Stimulated activated CD8-positive, alpha-beta memory T cell treated with anti-CD3 and anti-CD28 coated beads, Interleukin-4, amount 100 ng/mL, for 4 hours (primary cell): ENCODE measurements at regions not wholly inside any gene's neighbourhood (a gene's known extent, or its start where the extent isn't known, plus 50 kb on each side); places are given as distances from the start of the nearest gene placed in this dataset.

ENCODE experiments used
- DNase-seq, 2 donors: peaks; one replicate each; pipeline ENCODE4 v3.0.0-alpha.2; 2020; ENCODE audit warnings: low read depth in 2 of 2, low spot score in 1 of 2

DNA sequence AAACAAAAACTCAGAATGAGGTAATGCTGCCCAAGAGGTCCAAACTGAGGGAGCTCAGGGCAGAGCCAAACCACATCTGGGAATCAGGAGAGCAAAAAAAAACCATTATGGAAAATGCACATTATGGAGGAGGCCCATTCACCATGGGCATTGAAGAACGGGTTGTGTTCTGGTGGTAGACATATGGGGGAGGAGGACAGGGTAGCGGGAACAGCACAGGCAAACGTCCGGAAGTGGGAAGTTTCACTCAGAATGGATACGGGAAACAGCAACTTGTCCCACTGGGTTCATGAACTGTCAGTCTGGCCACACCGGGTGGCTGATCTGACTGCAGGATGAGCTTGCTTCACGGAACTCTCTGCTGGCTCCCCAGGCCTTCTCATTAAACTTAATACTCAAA is 139.7 kb downstream of the RRAGC start:
- DNase-seq, result no peak

DNA sequence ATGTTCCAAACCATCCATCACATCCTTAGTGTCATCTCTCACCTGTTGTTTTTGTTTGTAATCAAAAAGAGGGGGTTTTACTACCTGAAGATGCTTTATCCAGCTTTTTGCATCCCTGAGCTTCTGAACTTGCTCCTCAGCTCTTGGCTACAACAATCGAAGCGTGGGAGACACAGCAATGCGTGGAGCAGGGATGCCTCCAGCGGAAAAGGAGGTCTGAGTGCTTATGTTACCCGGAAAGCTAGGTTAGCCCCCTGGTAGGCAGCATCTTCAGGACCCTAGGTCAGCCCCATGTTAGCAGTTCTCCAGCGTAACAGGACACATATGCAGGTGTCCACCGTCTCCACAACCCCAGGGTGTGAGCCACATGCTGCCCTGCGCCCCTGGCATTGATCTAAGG is 141.5 kb downstream of the RRAGC start:
- DNase-seq, result no peak

DNA sequence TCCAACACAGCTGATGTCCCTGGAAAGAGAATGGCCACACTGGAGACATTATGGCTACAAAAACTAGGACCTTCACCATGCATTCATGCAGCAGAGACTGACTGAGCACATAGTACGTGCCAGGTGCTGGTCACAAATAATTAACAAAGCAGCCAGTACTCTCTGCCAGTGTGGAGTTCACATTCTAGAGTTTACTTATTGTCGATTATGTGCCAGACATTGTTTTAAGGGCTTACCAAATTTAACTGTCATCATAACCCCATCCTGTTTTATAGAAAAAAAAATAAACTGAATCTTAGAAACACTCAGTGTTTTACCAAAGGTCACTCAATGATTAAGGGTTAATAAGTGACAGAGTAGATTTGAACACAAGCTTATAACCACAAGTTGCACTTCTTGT is 143.3 kb downstream of the RRAGC start:
- no peak for DNase-seq

DNA sequence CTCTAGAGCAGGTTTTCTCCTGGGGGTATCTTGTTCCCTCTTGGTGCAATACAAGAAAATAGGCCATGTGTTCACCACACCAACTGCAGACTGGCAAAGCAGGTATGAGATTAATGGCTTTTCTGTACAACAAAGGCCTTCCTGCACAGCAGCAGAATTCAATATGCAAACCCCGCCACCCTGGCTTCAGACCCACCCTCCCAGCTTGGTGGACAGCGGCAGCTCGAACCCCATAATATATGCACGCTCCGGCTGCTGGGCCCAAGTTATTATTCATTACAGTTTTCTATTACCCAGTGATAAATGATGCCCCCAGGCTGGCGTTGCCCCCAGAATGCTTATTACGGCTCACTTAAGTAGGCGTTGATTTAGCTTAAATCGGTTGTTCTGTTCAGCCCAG is 144.2 kb downstream of the RRAGC start:
- no peak for DNase-seq

DNA sequence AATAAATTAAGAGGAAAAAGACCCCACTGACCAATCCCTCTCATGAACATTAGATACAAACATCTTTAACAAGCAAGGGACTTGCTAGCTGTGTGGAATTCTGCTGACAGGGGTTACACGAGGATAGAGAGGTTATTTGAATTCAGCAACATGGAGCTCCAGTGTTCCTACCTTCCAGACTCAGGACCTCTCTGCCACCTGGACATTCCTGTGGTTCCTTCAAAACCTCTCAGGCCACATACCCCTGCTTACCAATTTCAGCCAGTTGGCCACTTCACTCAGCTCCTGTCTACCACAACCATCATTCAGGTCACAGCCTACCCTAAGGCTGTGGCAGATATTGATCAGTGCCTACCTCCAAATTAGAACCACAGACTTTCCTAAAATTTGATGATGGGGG is 147.5 kb downstream of the RRAGC start:
- no peak for DNase-seq

DNA sequence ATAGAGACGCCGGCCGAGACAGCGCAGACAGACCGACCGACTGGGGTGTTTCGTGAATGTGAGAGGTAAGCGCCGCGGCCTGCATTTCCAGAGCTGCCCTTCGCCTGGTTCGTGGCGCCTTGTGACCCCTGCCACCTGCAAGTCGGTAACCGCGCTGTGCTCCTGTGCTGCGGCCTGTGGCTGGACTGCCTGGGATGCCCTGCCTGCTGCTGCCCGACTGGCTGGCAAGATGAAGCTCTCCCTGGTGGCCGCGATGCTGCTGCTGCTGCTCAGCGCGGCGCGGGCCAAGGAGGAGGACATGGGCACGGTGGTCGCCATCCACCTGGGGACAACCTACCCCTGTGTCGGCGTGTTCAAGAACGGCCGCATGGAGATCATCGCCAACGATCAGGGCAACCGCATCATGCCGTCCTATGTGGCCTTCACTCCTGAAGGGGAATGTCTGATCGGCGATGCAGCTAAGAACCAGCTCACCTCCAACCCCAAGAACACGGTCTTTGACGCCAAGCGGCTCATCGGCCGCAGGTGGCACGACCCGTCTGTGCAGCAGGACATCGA is 150.8 kb downstream of the RRAGC start:
- DNase-seq, result no peak

DNA sequence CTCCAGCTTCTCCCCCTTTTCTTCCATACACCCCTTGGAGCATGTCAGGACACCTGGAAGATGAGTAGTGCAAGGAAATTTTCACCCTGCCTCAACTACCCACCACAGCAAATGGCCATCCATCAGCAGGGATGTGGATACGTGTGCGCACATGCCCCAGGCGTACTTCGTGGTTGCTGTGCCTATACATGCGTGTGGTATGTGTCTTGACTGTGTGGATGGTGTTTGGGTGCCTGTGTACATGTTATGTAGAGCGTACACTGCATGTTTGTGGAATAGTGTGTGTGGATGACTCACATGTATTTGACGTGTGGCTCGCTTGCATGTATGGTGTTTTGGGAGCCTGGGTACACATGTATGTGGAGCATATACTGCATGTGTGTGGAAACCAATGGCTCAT is 158.5 kb downstream of the RRAGC start:
- no peak for DNase-seq

DNA sequence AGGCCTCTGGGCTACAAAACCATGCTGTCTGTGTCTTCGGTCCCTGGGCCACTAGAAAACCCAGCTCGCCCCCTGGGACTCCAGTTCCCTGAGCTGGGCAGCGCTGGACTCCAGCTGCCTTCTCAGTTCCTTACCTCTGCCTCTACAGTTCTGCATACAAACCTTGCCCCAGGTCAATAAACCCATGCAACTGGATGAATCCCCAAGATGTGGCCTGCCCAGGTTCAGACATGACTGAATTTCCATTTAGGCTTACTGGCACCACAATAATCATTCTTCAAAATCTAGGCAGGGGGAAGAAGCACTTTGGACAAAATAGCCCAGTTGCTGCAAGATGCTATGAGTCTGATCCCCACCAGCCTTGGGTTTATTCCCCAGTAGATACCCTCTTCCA is 159.5 kb downstream of the RRAGC start:
- DNase-seq, result no peak

GRCh38 chr1:38699330-38700076 is 160.1 kb downstream of the RRAGC start:
- no peak for DNase-seq

GRCh38 chr1:38697387-38697786 is 162.2 kb downstream of the RRAGC start:
- DNase-seq, result no peak

DNA sequence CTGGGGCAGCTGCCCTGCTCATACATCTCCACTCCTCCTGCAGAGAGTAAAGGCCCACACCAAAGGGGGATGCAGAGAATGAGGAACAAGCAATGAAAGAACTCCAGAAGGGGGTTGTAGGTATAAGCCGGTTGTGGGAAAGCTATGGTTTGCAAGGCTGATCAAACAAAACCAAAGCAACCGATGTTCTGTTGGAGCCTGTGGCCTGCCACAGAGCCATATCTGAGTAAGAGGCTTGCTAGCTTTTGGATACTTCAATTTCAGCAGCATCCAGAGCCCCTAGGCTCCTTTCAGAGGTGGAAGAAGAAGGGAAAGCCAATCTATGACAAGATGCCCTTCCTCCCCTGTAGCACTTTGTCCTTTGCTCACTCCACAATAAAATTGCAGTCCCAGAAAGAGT is 163.2 kb downstream of the RRAGC start:
- no peak for DNase-seq

- DNase-seq, result no peak
These were observed 165.8 kb downstream of the RRAGC start for GRCh38 chr1:38693759-38694158.

DNA sequence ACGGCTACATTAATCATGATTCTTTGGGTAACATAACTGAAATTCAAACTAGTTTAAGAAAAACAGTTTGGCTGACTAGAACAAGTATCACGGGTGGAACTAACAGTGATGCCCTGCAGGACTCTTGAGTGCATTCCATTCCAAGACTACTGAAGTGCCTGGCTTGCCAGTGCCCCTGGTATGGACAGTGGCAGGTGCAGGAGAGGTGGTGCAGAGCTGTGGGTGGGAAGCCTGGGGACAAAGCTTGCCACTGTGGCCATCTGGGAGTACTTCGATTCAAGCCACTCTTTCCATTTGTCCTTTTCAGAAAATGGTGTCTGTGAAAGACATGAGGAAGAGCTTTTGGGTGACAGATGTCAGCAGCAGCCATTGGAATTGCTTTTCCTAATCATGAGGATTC is 166.5 kb downstream of the RRAGC start:
- DNase-seq, result no peak

- no peak for DNase-seq
These were observed 168.7 kb downstream of the RRAGC start for GRCh38 chr1:38690790-38691449.

GRCh38 chr1:38686927-38687255 is 172.7 kb downstream of the RRAGC start:
- no peak for DNase-seq

GRCh38 chr1:38686167-38686926 is 173.2 kb downstream of the RRAGC start:
- DNase-seq, result no peak

GRCh38 chr1:38685388-38685787 is 174.2 kb downstream of the RRAGC start:
- no peak for DNase-seq

GRCh38 chr1:38680801-38681510 is 178.6 kb downstream of the RRAGC start:
- no peak for DNase-seq

DNA sequence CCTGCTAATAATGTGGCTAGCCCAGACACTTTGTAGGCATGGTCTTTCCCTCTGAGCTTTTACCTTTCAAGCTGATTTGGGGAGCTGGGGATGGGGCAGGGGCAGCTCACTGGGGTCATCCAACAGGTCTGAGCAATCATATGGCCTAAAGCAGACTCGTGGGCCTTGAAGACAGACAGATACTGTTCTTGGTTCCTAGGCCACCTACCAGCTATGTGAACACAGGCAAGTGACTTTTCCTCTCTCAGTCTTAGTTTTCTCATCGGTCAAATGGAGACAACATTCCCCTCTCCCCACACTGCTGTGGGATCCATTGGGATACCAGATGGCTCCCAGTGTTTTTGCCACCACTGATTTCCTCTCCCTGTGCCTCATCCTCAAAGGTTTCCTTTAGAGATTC is 181.8 kb downstream of the RRAGC start:
- DNase-seq, result no peak

GRCh38 chr1:38677311-38677710 is 182.3 kb downstream of the RRAGC start:
- DNase-seq, result no peak

GRCh38 chr1:38672692-38673091 is 186.9 kb downstream of the RRAGC start:
- DNase-seq, result no peak
